Stimulated activated CD4-positive, alpha-beta T cell treated with anti-CD3 and anti-CD28 coated beads, Interleukin-12 subunit alpha, Interleukin-12 subunit beta, amount 100 ng/mL, for 24 hours (primary cell): ENCODE measurements at regions not wholly inside any gene's neighbourhood (a gene's known extent, or its start where the extent isn't known, plus 50 kb on each side); places are given as distances from the start of the nearest gene placed in this dataset.

Experiments
- DNase-seq, 2 experiments: peaks; one replicate each; pipeline ENCODE4 v3.0.0-alpha.2; 2020; ENCODE audit warnings: low read depth in 2 of 2

DNA sequence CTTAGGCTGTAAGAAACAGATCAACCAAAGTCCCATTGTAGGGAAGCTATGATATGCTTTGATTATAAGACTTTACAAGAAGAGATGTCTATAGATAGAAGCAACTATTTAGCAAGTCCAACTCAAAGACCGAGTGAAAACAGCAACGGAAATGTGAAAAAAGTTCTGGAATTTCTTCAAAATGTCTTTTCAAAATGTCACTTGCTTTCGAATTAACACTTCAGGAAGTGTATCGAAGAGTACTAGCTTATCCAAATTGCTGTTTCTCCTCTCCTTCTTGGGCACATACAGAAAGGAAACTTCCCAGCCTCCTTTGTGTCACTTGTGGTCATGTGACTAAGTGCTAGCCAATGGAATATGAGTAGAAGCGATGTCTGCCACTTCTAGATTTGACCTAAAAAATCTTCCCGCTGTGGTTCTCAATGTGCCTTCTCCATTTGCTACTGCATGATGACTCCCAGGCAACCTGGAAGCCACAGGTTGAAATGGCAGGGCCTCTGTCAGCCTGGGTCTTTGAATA lies 89.9 kb downstream of the TSEN15 start:
- DNase-seq, result no peak

GRCh38 chr1:184143449-184143848 lies 91.9 kb downstream of the TSEN15 start:
- no peak for DNase-seq

DNA sequence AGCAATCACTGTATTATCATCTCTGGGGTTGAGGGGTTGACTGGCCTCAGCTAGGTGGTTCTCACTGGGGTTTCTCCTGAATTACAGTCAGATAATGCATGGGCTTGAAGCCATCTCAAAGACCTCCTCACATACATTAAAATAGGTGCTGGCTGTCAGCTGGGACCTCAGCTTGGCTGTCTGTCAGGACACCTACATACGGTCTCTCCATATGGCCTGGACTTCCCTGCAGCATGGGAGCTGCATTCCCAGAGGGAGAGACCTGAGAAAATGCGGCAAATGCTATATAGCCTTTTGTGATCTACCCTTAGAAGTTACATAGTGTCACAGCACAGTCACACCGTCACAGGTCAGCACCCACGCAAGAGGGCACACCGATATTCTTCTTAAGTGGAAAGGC lies 93.6 kb downstream of the TSEN15 start:
- no peak for DNase-seq

- DNase-seq, result no peak
Measured at GRCh38 chr1:184146202-184146601, 94.7 kb downstream of the TSEN15 start.

GRCh38 chr1:184150776-184151531 lies 99.4 kb downstream of the TSEN15 start:
- no peak for DNase-seq

DNA sequence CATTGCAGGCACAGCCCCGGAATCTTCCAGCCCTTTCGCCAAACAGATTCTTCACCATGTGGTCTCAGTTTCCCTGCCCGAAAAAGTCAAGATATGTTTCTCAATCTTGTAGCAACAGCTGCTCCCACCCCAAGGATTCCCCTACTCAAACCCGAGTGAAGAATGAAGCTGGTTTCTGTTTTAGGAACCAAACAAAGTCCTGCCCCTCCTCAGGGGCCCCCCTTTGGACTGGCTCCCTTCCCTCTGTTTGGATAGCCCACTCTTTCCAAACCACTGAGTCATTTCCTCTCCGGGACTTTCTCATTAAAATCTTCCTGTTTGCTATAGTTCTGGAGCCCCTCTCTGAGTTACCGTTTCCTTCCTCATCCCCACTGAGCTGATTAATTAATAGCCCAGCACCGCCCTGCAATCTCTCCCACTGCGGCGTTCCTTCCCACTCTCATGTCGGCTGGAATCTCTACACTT lies 100.9 kb downstream of the TSEN15 start:
- no peak for DNase-seq

- DNase-seq, result no peak
Measured at GRCh38 chr1:184152974-184153373, 101.4 kb downstream of the TSEN15 start.

DNA sequence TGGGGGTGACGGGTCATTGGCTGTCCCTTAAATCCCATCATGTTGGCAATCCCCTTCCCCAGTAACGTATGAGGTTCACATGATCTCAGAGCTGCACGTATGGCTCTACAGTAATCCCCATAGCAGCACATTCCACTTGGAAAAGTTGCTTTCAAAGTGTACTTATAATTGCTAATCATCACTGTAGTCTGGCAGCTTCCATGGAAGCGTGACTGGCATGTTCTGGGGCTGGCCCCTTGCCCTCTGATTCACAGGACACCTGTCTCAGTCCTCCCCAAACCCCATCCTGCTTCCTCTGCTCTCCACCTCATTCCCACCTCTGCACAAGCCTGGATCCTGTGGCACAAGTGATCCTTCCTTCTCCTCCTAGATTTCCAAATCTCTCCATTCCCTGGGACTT lies 102.2 kb downstream of the TSEN15 start:
- DNase-seq, result no peak

- no peak for DNase-seq
Measured at GRCh38 chr1:184156521-184157393, 105.2 kb downstream of the TSEN15 start.

GRCh38 chr1:184157394-184157742 lies 105.8 kb downstream of the TSEN15 start:
- DNase-seq, result no peak

GRCh38 chr1:184158896-184159681 lies 107.6 kb downstream of the TSEN15 start:
- no peak for DNase-seq

GRCh38 chr1:184160236-184160635 lies 108.7 kb downstream of the TSEN15 start:
- DNase-seq, result peak in 1 of 2 experiments; percentile 8

- no peak for DNase-seq
Measured at GRCh38 chr1:184161071-184161698, 109.7 kb downstream of the TSEN15 start.

DNA sequence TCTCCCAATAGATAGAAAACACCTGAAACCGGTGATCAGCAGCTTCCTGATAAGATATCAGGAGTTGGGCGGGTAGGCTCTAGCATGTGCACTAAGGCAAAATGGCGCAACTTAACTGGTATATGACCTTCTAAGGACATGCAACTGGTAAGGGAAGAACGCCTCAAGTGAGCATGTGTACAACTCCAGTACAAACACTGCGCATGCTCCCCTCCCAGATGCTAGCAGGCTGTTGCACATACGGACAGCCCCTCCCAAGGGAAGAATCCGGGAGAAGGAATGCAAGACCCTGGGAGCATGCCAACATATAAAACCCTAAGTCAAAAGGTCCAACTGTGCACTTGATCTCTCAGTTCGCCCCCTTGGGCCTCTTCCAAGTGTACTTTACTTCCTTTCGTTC lies 110.8 kb downstream of the TSEN15 start:
- no peak for DNase-seq

DNA sequence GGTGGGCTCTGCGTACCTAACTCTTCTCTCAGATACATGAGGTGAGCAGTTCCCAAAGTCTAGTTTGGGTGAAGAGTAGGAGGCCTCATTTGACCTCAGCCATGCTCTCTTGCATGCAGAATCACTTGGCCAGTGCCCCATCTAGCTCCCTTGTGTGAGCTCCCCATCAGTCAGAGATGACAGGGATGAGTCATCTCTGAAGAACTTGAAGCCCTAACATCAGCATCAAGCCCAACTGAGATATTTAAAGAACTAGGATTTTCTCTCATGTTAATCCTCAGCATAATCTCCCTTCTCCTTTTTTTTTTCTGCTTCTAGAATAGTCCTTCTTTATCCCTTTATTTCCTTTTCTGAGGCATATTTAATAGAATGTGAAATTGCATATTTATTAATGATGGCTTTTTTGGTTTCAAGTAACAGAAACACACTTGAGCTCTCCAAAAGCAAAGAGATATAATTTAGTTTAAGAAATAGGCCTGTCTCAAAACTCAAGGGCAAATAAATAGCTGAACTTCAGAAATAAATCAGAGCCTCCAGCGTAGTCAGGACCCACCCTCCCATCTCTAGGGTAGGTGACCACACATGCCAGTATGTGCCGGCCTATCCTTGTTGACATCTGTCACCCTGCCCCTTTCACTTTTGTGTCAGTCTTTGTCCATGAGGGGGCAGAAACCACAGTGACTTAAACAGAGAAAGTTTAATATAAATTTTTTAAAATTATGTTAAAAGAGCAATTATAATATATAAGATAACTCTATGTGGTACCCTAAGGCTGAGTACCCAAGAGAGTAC lies 112.3 kb downstream of the TSEN15 start:
- DNase-seq, result no peak

DNA sequence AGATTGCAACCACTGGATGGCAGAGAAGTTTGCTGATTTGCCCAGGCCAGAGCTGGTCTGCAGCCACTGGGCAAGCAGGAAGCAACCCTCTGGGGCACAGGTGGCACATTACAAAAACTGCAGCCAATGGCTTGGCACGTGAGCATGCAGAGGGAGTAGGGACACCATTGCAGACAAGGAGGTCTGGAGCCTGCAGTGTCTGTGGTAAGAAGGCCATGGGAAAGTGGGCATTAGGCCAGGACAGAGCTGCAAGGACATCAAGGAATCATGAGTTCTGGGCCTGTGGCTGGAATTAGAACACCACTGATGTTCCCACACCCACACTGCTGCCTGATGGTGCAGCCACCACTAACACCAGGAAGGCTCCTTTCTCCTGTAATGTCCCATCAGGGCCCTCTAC lies 113.0 kb downstream of the TSEN15 start:
- DNase-seq, result no peak

GRCh38 chr1:184166485-184166884 lies 115.0 kb downstream of the TSEN15 start:
- no peak for DNase-seq

GRCh38 chr1:184167352-184167751 lies 115.8 kb downstream of the TSEN15 start:
- no peak for DNase-seq

GRCh38 chr1:184170719-184171118 lies 119.2 kb downstream of the TSEN15 start:
- DNase-seq, result no peak

GRCh38 chr1:184176058-184176457 lies 124.5 kb downstream of the TSEN15 start:
- no peak for DNase-seq

GRCh38 chr1:184181044-184181443 lies 129.5 kb downstream of the TSEN15 start:
- no peak for DNase-seq
